Thymus (tissue), 11 donors: ENCODE measurements at regions not wholly inside any gene's neighbourhood (a gene's known extent, or its start where the extent isn't known, plus 50 kb on each side); places are given as distances from the start of the nearest gene placed in this dataset.

Source experiments
- DNase-seq, 9 donors: peaks; one replicate each; pipeline ENCODE4 v3.0.0-alpha.2; 2013; ENCODE audit warnings: low spot score in 9 of 9, low read depth in 6 of 9, missing footprints in 1 of 9
- H3K27ac ChIP-seq, 2 donors: one replicate each; pipeline ENCODE4 v1.5.1; 2013; ENCODE audit warnings: control low read depth in 1 of 2, low read depth in 1 of 2, low read length in 1 of 2, mild to moderate bottlenecking in 1 of 2, moderate library complexity in 1 of 2
- H3K27me3 ChIP-seq, 2 donors: one replicate each; pipeline ENCODE4 v1.5.1; 2013; ENCODE audit warnings: low read length in 1 of 2; ENCODE audit not compliant: control insufficient read depth in 2 of 2, insufficient read depth in 1 of 2
- H3K36me3 ChIP-seq, 2 donors: one replicate each; pipeline ENCODE4 v1.5.1; 2013; ENCODE audit warnings: low read length in 1 of 2, mild to moderate bottlenecking in 1 of 2, moderate library complexity in 1 of 2; ENCODE audit not compliant: control insufficient read depth in 2 of 2, insufficient read depth in 2 of 2
- H3K4me1 ChIP-seq, 2 donors: one replicate each; pipeline ENCODE4 v1.5.1; 2013; ENCODE audit warnings: low read length in 2 of 2; ENCODE audit not compliant: control insufficient read depth in 2 of 2, insufficient read depth in 2 of 2
- H3K4me3 ChIP-seq, 2 donors: one replicate each; pipeline ENCODE4 v1.5.1; 2013; ENCODE audit warnings: low read length in 2 of 2, control low read depth in 1 of 2, mild to moderate bottlenecking in 1 of 2
- H3K9me3 ChIP-seq, 2 donors: one replicate each; pipeline ENCODE4 v1.5.1; 2013; ENCODE audit warnings: low read length in 1 of 2, mild to moderate bottlenecking in 1 of 2; ENCODE audit not compliant: control insufficient read depth in 2 of 2, insufficient read depth in 1 of 2
- WGBS: extraction: QIAGEN DNeasy Blood & Tissue Kit; methylation state at CpG from one replicate; pipeline ENCODE4 v1.1.7; 2013; 5-methylcytosine and 5-hydroxymethylcytosine counted together
- donor health status: healthy.

GRCh38 chr11:130615561-130615960 is 167.1 kb downstream of the ADAMTS15 start:
- Histone ChIP-seq H3K36me3 (no peaks in the 10 kb centered on the region), H3K27ac (no peak overlapping the region), H3K27me3 (no peaks in the 10 kb centered on the region), H3K9me3 (no peaks in the 10 kb centered on the region), H3K4me3 (no peak overlapping the region), H3K4me1 (no peaks in the 10 kb centered on the region)
- 92% methylated on average over 3 of the region's 3 CpGs for WGBS
- no peak for DNase-seq

GRCh38 chr11:130616573-130616972 is 168.1 kb downstream of the ADAMTS15 start:
- WGBS = 77% methylated on average over 3 of the region's 3 CpGs
- no peak for DNase-seq
- Histone ChIP-seq H3K36me3 (no peaks in the 10 kb centered on the region), H3K4me1 (no peaks in the 10 kb centered on the region), H3K27ac (no peak overlapping the region), H3K9me3 (no peaks in the 10 kb centered on the region), H3K27me3 (no peaks in the 10 kb centered on the region), H3K4me3 (no peak overlapping the region)

GRCh38 chr11:130617001-130617400 is 168.6 kb downstream of the ADAMTS15 start:
- Histone ChIP-seq H3K4me1 (no peaks in the 10 kb centered on the region), H3K4me3 (no peak overlapping the region), H3K27me3 (no peaks in the 10 kb centered on the region), H3K36me3 (no peaks in the 10 kb centered on the region), H3K9me3 (no peaks in the 10 kb centered on the region), H3K27ac (no peak overlapping the region)
- WGBS = 97% methylated on average over 5 of the region's 5 CpGs
- no peak for DNase-seq

DNA sequence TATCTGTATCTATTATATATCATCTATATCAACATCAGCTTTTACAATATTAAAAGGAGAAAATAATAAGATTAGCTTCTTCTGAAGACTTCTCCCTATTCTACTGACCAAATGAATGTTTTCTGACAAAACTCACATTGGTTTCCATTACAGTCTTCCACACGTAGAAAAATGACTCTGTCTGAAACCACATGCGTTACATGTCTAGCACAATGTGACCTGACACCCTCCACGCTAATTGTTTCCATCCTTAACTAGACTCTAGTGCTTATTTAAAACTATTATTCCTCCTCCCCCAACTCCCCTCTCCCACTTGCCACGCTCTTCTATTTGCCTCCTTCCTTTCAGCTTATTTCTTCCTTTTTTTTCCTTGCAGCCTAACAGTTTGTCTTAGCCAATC is 172.1 kb downstream of the ADAMTS15 start:
- Histone ChIP-seq H3K27me3 (no peaks in the 10 kb centered on the region), H3K36me3 (no peaks in the 10 kb centered on the region), H3K9me3 (no peaks in the 10 kb centered on the region), H3K4me1 (no peaks in the 10 kb centered on the region), H3K27ac (no peak overlapping the region), H3K4me3 (no peak overlapping the region)
- DNase-seq = no peak
- WGBS = 91% methylated on average over 4 of the region's 4 CpGs

DNA sequence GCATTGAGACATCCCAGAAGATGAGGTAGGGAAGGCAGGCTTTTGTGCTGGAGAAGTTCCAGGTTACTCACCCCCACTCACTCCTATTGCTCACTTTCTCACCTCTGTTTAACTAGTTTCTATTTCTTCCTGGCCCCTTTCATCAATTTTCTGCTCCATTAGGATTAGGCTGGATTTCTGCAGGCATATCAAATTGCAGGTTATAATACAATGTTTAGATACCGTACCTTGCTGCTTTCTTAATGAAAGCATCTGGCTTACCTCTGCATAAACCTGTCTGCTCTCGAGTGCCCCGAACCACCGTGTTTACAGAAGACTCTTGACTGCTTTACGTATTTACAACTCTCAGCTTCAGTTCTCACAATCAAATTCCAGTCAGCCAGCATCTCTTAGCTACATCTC is 173.7 kb downstream of the ADAMTS15 start:
- DNase-seq = no peak
- H3K27me3 ChIP-seq = no peaks in the 10 kb centered on the region
- 72% methylated on average over 5 of the region's 5 CpGs for WGBS

GRCh38 chr11:130623670-130624668 is 175.5 kb downstream of the ADAMTS15 start:
- DNase-seq = no peak
- H3K27me3 ChIP-seq = no peaks in the 10 kb centered on the region
- H3K9me3 ChIP-seq = no peaks in the 10 kb centered on the region
- H3K27ac ChIP-seq = no peak overlapping the region
- peaks cover 0 to 3% of the 10 kb centered on the region in 2 donors for H3K4me1 ChIP-seq
- 81% methylated on average over 8 of the region's 8 CpGs for WGBS
- no peak overlapping the region for H3K4me3 ChIP-seq
- no peaks in the 10 kb centered on the region for H3K36me3 ChIP-seq

More for the DNA sequence above, 173.7 kb downstream of the ADAMTS15 start:
- no peaks in the 10 kb centered on the region for H3K36me3 ChIP-seq
- peak overlapping the region in 1 of 2 donors; percentile 43 for H3K27ac ChIP-seq
- no peaks in the 10 kb centered on the region for H3K9me3 ChIP-seq
- H3K4me3 ChIP-seq = no peak overlapping the region
- no peaks in the 10 kb centered on the region for H3K4me1 ChIP-seq

- H3K27ac ChIP-seq = no peak overlapping the region
- H3K4me3 ChIP-seq = no peak overlapping the region
- H3K27me3 ChIP-seq = no peaks in the 10 kb centered on the region
- DNase-seq = no peak
- peaks cover 0 to 3% of the 10 kb centered on the region in 2 donors for H3K4me1 ChIP-seq
- no peaks in the 10 kb centered on the region for H3K9me3 ChIP-seq
- 97% methylated on average over 11 of the region's 11 CpGs for WGBS
- no peaks in the 10 kb centered on the region for H3K36me3 ChIP-seq
Observed at GRCh38 chr11:130624971-130625544, 176.6 kb downstream of the ADAMTS15 start.

GRCh38 chr11:130625578-130626306 is 177.3 kb downstream of the ADAMTS15 start:
- DNase-seq = no peak
- WGBS = 86% methylated on average over 15 of the region's 15 CpGs

DNA sequence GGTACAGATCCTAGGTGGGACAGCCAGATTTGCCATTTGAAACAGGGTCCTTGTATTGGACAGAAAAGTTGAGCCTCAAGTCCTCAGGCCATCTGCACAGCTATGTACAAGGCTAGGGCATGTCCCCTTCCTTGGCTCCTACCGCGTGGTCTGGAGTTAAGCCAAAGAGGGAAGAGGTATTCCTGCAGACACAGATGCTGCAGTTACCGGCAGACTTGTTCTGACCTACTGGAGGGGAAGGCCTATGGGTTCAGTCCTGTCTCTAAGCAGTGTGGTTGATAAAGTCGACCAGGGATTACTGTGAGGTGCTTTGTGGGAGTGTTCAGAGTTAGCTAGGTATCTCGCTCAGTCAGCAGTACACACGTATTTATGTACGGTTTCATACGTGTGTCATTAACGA is 180.6 kb downstream of the ADAMTS15 start:
- Histone ChIP-seq H3K27ac (no peak overlapping the region), H3K27me3 (no peaks in the 10 kb centered on the region), H3K36me3 (no peaks in the 10 kb centered on the region), H3K4me1 (peaks cover 0 to 3% of the 10 kb centered on the region in 2 donors), H3K9me3 (no peaks in the 10 kb centered on the region), H3K4me3 (no peak overlapping the region)
- no peak for DNase-seq
- 79% methylated on average over 9 of the region's 9 CpGs for WGBS

More at GRCh38 chr11:130625578-130626306, 177.3 kb downstream of the ADAMTS15 start:
- H3K36me3 ChIP-seq = no peaks in the 10 kb centered on the region
- H3K27me3 ChIP-seq = no peaks in the 10 kb centered on the region
- H3K9me3 ChIP-seq = no peaks in the 10 kb centered on the region
- peaks cover 0 to 3% of the 10 kb centered on the region in 2 donors for H3K4me1 ChIP-seq
- H3K27ac ChIP-seq = no peak overlapping the region
- no peak overlapping the region for H3K4me3 ChIP-seq
